CD4-positive, alpha-beta T cell (primary cell): ENCODE measurements at regions not wholly inside any gene's neighbourhood (a gene's known extent, or its start where the extent isn't known, plus 50 kb on each side); places are given as distances from the start of the nearest gene placed in this dataset.

Experiments
- ATAC-seq: fragments of 200-7000 bp; cut with Tn5 transposase; one replicate; pipeline ENCODE4 v1.10.0; 2022; ENCODE audit warnings: mild to moderate bottlenecking; ENCODE audit not compliant: poor library complexity
- CTCF ChIA-PET: fragments of 350-600 bp; sonication (Branson Sonifier 250); formaldehyde crosslinking; loops from one replicate; lab custom pipeline; 2021; ENCODE audit warnings: antibody characterized with exemption, inconsistent platforms; lab: Charles Lee
- POLR2A ChIA-PET: fragments of 350-600 bp; sonication (Branson Sonifier 250); formaldehyde crosslinking; loops from one replicate; lab custom pipeline; 2021; ENCODE audit warnings: antibody characterized with exemption, inconsistent platforms; lab: Charles Lee
- DNase-seq, 14 experiments: peaks; one replicate each; pipeline ENCODE4 v3.0.0-alpha.2; 2013 to 2020; ENCODE audit warnings: mixed read lengths in 2 of 14
- H3K27ac ChIP-seq, 2 donors: one replicate each; pipeline versions ENCODE4 v1.5.1 to v1.7.0; 2013; ENCODE audit warnings: low read length in 2 of 2, low read depth in 1 of 2, mild to moderate bottlenecking in 1 of 2
- H3K27me3 ChIP-seq, 2 experiments: 1 replicate in 1 of 2; 2 replicates in 1 of 2; pipeline versions ENCODE4 v1.6.1 to v1.7.0; 2013; ENCODE audit warnings: low read length in 2 of 2, control low read depth in 1 of 2, mild to moderate bottlenecking in 1 of 2, moderate library complexity in 1 of 2; ENCODE audit not compliant: insufficient read depth in 2 of 2, control insufficient read depth in 1 of 2
- H3K36me3 ChIP-seq: one replicate; pipeline ENCODE4 v1.6.1; 2013; ENCODE audit warnings: low read length, control low read depth; ENCODE audit not compliant: insufficient read depth
- H3K4me1 ChIP-seq: one replicate; pipeline ENCODE4 v1.6.1; 2013; ENCODE audit warnings: low read length, control low read depth; ENCODE audit not compliant: insufficient read depth
- H3K4me3 ChIP-seq: one replicate; pipeline ENCODE4 v1.5.1; 2013; ENCODE audit warnings: mild to moderate bottlenecking, low read length, moderate library complexity
- H3K9me3 ChIP-seq, 2 experiments: 1 replicate in 1 of 2; 2 replicates in 1 of 2; pipeline versions ENCODE4 v1.6.1 to v1.7.0; 2013; ENCODE audit warnings: low read length in 2 of 2, mild to moderate bottlenecking in 2 of 2, control low read depth in 1 of 2, moderate library complexity in 1 of 2; ENCODE audit not compliant: control insufficient read depth in 1 of 2, insufficient read depth in 1 of 2
- H3K27ac Mint-ChIP-seq: one replicate; pipeline ENCODE4 v1.8.0; 2020; ENCODE audit warnings: mixed read lengths
- H3K27me3 Mint-ChIP-seq: one replicate; pipeline ENCODE4 v1.8.0; 2021; ENCODE audit warnings: mixed read lengths
- H3K36me3 Mint-ChIP-seq: one replicate; pipeline ENCODE4 v1.8.0; 2021; ENCODE audit warnings: low read depth, mixed read lengths
- H3K4me1 Mint-ChIP-seq: one replicate; pipeline ENCODE4 v1.8.0; 2021; ENCODE audit warnings: low read depth, mixed read lengths
- H3K4me3 Mint-ChIP-seq: one replicate; pipeline ENCODE4 v1.8.0; 2020; ENCODE audit warnings: mild to moderate bottlenecking, mixed read lengths
- H3K9me3 Mint-ChIP-seq: one replicate; pipeline ENCODE4 v1.8.0; 2020; ENCODE audit warnings: mixed read lengths
- CTCF ChIP-seq: fragments of 200-600 bp; IDR thresholded peaks from one replicate; pipeline ENCODE4 v1.8.0; 2022; ENCODE audit warnings: antibody characterized with exemption, mild to moderate bottlenecking
- intact Hi-C, 2 experiments: fragments of 100-400 bp; cut with DNase I in 1 of 2; cut with micrococcal nuclease in 1 of 2; formaldehyde crosslinking; loops; one replicate each; pipeline versions ENCODE4 v1.15.1 to v1.9.0; 2023 to 2025; cut with DNase I, micrococcal nuclease

GRCh38 chr6:82038631-82039030, 208.9 kb downstream of the IBTK start:
- H3K27me3 Mint-ChIP-seq, result no peaks in the 10 kb centered on the region
- H3K9me3 Mint-ChIP-seq, result no peaks in the 10 kb centered on the region
- H3K4me3 Mint-ChIP-seq, result no peak overlapping the region
- no peak overlapping the region for H3K27ac Mint-ChIP-seq
- Histone ChIP-seq H3K36me3 (no peaks in the 10 kb centered on the region), H3K27me3 (no peaks in the 10 kb centered on the region), H3K4me3 (no peak overlapping the region), H3K27ac (no peak overlapping the region), H3K9me3 (no peaks in the 10 kb centered on the region), H3K4me1 (no peaks in the 10 kb centered on the region)
- CTCF ChIA-PET, result no interaction called here
- H3K36me3 Mint-ChIP-seq, result no peaks in the 10 kb centered on the region
- TF ChIP-seq CTCF, result no peak
- DNase-seq (no peak), ATAC-seq (no peak)
- no peaks in the 10 kb centered on the region for H3K4me1 Mint-ChIP-seq
- POLR2A ChIA-PET, result no interaction called here
- intact Hi-C loops, result no loop called here

- Mint-ChIP-seq H3K4me1 (no peaks in the 10 kb centered on the region), H3K36me3 (no peaks in the 10 kb centered on the region), H3K27me3 (no peaks in the 10 kb centered on the region), H3K9me3 (no peaks in the 10 kb centered on the region), H3K27ac (no peak overlapping the region), H3K4me3 (no peak overlapping the region)
- no peaks in the 10 kb centered on the region for H3K4me1 ChIP-seq
- ChIA-PET CTCF (no interaction called here), POLR2A (no interaction called here)
- intact Hi-C loops, result no loop called here
- no peaks in the 10 kb centered on the region for H3K36me3 ChIP-seq
- H3K9me3 ChIP-seq, result no peaks in the 10 kb centered on the region
- no peak overlapping the region for H3K27ac ChIP-seq
- H3K4me3 ChIP-seq, result no peak overlapping the region
- H3K27me3 ChIP-seq, result no peaks in the 10 kb centered on the region
- ATAC-seq (no peak), DNase-seq (no peak)
- no peak for TF ChIP-seq CTCF
These were observed 212.0 kb downstream of the IBTK start for GRCh38 chr6:82035526-82035925.

DNA sequence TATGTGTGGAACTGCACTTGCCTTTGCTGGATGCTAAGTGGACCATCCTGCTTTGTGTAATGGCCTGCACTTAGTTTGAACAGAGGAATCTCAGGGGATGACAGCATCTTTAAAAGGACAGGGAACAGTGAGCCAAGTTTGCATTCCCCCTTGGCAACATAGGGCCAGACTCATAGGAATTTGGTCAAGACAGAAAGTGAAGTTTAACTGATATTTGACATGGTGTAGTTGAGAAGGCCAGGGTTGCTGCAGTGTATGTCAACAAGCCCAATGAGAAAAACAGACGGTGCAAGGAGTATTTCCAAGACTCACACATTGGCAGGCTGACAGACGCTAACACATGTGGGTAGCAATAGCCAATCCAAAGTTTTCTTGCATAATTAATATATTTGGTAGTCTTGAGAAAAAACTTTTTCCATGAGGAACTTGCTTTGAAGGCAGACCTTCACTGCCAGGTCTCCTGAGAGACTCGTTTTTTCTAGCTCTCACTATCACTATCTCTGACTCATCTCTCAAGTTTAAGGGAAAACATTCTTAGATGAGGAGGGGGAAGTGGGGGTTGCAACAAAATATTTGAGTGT, 213.8 kb downstream of the IBTK start:
- no peak overlapping the region for H3K4me3 Mint-ChIP-seq
- no peak for DNase-seq
- no peaks in the 10 kb centered on the region for H3K27me3 Mint-ChIP-seq
- ChIA-PET POLR2A (no interaction called here), CTCF (no interaction called here)
- H3K4me1 ChIP-seq, result no peaks in the 10 kb centered on the region
- intact Hi-C loops, result no loop called here
- no peaks in the 10 kb centered on the region for H3K9me3 Mint-ChIP-seq
- no peak overlapping the region for H3K4me3 ChIP-seq
- no peaks in the 10 kb centered on the region for H3K36me3 ChIP-seq
- no peak for ATAC-seq
- H3K4me1 Mint-ChIP-seq, result no peaks in the 10 kb centered on the region
- H3K27ac Mint-ChIP-seq, result no peak overlapping the region
- TF ChIP-seq CTCF, result no peak
- H3K36me3 Mint-ChIP-seq, result no peaks in the 10 kb centered on the region
- H3K27ac ChIP-seq, result no peak overlapping the region
- no peaks in the 10 kb centered on the region for H3K27me3 ChIP-seq
- no peaks in the 10 kb centered on the region for H3K9me3 ChIP-seq
